HG03520 (cell line): ENCODE measurements at regions not wholly inside any gene's neighbourhood (a gene's known extent, or its start where the extent isn't known, plus 50 kb on each side); places are given as distances from the start of the nearest gene placed in this dataset.

Experiments
- ATAC-seq: cut with Tn5 transposase; IDR thresholded peaks from one replicate; pipeline ENCODE4 v1.9.1; 2021; ENCODE audit warnings: mild to moderate bottlenecking, moderate library complexity; ENCODE audit not compliant: unreplicated experiment

DNA sequence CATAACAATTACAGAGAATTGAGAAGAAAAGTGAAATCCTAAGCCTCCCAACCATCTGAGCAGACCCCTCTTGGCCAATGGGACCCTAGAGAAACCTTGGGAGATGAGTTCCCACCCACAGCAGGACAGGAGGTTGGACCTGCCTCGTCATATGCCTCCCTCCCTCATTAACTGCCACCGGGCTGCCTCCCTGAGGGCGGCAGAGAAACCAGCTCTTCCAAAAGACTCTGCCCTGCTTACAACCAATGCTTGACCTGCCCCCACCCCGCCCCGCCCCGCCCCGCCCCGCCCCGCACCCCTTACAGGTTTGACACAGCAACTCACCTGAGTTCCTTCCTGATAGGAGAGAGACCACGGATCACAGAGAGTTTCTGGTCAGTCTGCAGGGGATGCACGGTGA, 86.1 kb downstream of the ADRA2C start:
- ATAC-seq, result no peak

DNA sequence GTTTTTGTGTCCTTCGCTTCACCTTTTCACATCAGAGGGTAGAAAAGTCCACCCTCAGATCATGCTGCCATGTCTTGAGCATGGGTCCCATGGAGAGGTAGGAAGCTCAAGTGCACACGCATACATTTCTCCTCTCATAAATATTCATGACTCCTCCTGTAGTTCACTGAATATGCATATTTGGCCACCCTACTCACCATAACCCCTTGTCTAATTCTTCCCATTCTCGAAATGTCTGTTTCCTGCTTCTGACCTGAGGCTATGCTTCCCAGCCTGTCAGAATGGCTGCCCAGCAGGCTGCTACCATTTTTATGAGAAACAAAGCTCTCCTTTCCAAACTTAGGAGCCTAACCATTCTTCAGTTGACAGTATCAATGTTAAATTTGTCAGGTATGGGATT, 86.5 kb downstream of the ADRA2C start:
- ATAC-seq, result no peak

DNA sequence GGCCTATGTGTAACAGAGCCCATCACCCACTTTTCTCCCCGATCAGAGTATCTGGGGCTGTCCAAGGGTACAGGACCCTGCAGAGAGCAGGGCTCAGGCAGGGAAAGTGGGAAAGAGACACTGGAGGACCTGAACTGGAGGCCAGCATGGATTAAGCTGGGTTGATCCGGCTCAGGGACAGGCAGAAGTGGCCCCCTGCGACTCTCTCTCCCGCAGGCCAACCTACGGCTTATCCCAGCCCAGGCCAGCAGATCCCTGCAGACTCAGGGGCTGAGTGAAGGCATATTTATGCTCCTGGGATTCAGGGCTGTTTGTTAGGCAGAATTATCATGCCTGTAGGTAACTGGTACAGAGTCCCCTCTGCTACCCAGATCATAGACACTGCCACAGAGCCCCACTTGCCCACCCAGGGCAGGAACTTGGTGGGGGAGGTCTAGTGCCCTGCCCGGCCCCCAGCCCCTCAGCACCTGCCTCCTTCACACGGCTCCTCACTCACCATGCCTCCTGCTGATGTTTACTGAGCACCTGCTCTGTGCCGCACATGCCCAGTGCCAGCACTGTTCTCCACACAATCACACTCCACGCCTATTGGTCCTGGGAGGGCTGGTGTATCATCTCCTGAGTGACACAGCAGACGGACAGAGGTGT, 87.3 kb downstream of the ADRA2C start:
- ATAC-seq, result no peak

DNA sequence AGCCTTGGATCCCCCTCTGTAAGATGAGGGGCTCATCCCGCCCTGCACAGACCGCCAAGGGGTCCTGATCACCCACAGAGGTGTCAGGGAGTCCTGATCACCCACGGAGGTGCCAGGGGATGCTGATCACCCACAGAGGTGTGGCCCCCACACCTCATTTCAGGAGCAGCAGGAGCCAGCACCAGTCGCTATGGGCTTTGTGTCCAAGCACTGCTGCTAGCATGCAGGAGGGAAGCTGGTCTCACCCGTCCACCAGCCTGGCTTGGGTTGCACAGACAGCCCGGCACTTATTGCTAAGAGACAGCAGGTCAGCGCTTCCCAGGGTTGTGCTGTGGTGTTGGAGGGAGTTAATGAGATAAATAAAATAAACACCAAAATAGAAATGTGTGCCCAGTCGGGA, 88.5 kb downstream of the ADRA2C start:
- ATAC-seq, result no peak

DNA sequence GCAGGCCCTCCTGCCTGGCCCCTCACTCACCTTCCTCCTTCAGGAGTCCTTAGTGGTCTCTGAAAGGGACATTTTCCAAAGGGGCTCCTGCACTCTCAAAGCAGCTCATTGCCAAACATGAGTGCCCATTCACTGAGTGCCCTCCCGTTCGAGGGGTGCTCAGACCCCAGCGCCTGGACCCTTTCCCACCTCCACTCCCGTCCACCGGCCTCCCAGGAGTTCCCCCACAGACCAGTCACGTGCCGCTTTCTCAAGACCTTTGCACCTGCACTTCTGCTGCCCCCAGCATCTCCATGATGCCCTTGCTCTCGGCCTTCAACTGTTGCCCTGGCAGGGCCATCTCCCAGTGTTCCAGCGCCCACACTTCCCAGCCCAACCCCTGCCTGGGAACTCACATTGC, 89.5 kb downstream of the ADRA2C start:
- ATAC-seq, result no peak

DNA sequence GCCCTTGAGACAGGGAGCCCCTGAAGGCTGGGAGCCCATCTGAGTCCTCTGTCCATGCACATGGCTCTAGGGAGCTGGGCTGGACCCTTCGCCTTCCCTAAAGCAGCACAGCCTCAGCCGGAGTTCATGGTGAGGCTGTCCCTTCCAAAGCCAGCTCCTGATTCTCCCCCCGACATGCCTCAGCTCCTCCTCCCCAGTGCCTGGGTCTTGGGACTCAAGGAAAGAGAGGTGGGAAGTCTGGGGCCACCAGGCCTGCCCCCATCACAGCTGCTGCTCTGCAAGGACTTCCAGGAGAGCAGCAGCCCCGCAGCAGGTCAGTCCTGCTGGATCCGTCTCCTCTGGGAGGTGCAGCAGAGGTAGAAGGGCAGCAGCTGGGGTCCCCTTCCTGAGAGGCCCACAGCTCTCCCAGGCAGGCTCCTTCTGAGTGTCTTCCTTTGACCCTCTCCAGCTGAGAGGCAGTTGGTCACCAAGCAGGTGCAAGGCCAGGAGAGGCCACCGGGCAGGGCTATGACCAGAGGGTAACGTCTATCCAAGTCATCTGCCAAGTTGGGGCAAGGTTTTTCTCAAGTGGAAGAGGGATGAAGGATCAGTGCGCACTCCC, 90.5 kb downstream of the ADRA2C start:
- no peak for ATAC-seq

DNA sequence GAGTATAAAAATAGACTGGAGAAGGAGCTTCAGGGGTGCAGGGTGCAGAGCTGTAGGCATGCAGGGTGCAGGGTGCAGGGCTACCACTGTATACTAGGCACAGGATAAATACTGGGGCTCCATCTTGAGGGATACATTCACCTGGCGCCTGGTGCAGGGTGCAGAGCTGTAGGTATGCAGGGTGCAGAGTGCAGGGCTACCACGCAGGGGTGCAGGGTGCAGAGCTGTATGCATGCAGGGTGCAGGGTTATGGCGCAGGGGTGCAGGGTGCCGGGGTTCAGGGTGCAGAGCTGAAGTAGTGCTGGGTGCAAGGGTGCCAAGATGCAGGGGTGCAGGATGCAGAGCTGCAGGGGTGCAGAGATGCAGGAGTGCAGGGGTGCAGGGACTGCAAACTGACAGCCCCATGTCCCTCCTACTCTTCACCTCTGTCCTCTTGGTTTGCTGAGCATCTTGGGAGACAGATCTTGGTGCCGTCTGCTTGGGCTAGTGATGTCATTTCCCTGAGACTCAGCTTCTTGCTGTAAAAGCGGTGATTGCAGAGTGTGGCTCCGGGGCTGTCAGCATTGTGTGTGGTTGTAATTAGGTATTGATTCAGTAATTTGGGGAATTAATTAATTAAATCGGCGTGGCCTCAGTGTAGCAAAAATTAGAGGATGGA, 91.2 kb downstream of the ADRA2C start:
- no peak for ATAC-seq

DNA sequence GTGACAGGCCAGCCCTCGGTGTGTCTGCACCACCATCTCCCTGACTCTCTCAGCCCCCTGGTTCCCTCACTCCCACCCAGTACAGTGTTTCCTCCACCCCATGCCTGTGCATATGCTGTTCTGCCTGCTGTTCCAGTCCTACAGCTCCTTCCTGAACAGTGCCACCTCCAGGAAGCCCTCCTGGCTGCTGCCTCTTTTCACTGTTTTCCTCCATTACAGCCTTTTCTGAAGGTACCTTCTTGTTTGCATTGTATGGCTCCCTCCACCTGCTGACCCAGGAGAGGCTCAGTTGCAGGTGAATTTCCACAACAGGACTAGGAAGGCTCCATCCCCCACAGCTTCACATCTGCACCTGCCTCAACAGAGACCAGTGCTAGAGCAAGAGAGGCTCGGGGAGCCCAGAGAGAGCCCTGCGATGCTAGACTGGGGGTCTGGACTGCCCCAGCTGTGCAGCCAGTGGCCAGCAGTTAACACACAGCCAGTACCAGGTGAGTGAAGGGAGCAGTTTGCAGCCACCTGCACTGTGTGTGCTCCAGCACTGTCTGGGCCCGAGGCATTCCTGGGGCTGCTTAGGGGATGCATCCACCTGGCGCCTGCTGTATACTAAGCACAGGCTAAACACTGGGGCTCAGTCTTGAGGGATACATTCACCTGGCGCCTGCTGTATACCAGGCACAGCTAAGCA, 92.0 kb downstream of the ADRA2C start:
- no peak for ATAC-seq

DNA sequence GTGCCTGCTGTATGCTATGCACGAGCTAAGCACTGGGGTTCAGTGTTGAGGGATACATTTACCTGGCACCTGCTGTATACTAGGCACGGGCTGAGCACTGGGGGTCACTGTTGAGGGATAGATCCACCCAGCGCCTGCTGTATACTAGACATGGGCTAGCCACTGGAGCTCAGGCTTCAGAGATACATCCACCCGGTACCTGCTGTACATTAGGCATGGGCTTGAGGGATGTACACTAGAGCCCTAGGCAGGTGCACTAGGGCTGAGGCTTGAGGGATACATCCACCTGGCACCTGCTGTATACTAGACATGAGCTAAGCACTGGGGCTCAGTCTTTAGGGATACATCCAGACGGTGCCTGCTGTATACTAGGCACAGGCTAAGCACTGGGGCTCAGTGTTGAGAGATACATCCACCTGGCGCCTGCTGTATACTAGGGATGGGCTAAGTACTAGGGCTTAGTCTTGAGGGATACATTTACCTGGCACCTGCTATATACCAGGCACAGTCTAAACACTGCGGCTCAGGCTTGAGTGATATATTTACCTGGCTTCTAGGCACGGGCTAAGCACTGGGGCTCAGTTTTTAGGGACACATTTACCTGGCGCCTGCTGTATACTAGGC, 92.7 kb downstream of the ADRA2C start:
- ATAC-seq, result no peak

DNA sequence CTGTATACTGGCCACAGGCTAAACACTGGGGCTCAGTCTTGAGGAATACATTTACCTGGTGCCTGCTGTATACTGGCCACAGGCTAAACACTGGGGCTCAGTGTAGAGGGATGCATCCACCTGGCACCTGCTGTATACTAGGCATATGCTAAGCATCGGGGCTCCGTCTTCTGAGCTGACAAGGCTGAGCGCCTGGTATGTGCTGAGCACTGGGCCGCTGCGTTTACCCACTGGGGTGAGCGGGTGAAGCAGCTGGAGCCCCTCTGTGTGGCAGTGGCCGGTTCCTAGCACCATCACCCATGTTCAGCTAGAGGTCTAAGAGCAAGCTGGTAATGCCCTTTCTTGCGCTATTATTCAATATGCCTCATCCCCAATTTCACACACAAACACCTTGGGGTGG, 93.4 kb downstream of the ADRA2C start:
- no peak for ATAC-seq

DNA sequence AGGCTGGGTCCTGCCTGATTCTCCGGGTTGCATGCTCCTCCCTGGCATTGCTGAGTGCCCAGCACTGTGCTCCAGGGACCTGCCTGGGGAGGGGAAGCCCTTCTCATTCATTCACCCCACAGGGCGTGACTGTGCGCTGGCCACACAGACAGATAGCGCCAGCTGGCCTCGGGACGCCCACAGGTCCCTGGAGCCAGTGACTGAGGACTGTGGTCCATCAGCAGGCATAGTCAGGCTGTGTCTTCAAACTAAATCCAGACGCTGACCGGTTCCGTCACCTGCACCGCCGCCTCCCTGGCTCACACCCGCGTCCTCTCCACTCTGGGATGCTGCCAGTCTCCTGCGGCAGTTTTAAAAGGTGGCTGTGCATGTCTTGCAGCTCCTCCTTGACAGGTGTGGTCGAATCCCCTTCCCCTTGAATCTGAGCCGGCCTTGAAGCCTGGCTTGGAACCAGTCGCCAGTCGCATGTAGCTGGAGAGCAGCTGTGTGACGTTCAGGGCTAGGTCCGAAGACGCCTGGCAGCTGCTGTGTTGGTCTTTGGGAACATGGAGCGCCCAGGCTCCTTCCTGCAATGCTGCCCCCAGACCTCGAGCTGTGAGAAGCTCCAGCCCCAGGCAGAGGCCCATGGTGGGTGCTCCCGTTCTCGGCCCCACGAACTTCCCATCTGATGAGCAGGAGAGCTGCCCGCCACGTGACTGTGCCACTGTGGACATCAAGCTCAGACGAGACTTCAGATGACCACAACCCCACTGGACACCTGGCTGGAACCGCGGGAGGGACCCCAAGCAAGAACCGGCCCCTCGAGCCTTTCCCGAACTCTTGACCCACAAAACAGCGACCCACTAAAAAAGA, 94.1 kb downstream of the ADRA2C start:
- no peak for ATAC-seq

DNA sequence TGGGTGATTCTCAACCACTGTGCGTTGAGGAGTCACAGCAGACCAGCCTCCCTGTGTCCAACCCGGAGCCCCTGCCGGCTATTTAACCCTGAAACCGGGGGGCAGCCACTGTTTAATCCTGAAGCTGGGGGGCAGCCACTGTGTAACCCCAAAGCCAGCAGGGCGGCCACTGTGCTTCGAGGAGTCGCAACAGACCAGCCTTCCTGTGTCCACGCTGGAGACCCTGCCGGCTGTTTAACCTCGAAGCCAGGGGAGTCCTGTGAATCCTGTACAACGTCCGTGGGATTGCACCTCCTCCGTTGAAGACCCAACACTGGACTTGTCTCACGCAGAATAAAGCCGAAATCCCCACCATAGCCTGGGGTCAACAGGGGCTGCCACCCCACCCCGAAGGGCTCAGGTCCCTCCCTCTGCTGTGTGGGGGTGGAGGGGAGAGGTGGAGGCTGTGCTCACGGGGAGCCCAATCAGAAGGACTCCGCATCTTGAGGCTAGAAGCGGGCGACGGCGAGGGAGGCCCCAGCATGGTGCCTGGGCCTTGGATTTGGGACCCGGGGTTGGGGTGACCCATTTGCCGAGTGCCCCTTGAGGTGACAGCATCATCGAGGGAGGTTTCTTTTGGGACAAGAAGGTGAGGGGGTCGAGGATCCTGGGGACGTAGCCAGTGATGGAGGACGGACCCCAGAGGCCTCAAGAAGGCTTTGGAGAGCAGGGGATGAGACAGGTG, 94.9 kb downstream of the ADRA2C start:
- no peak for ATAC-seq

DNA sequence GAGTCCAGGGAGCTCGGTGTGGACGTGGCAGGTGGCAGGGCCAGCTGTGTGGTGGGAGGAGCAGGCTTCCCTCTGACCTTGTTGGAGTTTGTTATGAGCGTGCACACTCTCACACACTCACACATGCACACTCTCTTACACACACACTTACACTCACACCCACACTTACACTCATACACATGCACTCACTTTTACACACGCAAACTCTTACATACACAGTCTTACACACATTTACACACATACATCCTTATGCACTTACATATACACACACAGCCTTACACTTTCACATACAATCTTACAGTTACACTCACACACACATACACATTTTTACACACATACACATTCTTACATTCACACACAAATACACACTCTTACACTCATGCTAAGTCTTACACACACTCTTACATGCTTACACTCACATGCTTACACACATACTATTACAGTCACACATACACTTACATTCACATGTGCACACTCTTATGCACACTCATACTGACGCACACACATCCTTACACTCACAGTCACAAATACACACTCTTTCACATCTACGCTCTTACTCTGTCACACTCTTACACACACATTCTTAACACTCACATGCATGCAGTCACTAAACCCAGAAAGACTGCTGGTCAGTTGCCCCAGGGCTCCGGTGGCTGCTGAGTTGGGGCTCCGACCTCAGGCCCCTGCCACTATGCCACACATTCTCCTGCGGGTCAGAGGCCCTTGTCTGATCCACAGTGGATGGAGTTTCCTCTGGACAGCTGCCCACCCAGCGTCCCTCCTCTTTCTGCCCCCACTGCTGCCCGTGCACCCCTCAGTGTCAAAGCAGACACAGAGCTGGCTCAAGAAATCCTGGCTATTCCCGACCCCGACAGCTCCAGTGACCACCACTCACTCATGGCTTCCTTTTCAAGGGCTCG, 95.8 kb downstream of the ADRA2C start:
- ATAC-seq, result no peak

DNA sequence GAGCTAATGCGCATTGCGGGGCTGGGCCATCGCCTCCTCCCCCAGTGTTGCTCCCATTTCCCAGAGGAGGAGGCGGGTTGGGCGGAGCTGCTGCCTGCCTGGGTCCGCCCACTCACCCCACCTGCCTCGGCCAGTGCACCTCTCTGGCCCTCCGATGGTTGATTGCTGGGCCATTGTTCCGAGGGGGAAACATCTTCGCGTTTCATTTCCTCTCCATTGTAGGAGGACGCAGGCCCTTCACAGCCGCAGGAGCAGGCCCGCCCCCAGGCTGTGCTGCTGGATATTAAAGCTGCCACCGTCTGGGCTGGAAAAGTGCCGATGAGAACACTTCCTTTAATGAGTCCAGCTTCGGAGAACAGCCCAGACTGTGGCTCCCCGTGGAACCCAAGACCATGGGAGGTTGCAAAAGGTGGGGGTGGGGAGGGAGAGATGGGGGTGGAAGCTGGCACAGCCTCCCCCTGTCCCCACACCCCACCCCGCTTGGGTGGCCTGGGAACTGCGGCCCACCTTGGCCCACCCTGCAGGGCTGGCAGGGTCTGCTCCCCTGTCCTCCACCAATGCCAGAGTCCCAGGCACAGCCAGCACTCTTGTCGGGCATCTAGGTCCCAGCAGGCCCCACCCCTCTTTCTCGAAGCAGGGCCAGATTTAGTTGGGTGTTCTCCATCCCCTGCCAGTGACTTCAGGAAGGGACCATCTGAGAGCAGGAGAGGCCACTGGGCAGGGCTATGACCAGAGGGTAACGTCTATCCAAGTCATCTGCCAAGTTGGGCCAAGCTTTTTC, 96.6 kb downstream of the ADRA2C start:
- ATAC-seq, result no peak

DNA sequence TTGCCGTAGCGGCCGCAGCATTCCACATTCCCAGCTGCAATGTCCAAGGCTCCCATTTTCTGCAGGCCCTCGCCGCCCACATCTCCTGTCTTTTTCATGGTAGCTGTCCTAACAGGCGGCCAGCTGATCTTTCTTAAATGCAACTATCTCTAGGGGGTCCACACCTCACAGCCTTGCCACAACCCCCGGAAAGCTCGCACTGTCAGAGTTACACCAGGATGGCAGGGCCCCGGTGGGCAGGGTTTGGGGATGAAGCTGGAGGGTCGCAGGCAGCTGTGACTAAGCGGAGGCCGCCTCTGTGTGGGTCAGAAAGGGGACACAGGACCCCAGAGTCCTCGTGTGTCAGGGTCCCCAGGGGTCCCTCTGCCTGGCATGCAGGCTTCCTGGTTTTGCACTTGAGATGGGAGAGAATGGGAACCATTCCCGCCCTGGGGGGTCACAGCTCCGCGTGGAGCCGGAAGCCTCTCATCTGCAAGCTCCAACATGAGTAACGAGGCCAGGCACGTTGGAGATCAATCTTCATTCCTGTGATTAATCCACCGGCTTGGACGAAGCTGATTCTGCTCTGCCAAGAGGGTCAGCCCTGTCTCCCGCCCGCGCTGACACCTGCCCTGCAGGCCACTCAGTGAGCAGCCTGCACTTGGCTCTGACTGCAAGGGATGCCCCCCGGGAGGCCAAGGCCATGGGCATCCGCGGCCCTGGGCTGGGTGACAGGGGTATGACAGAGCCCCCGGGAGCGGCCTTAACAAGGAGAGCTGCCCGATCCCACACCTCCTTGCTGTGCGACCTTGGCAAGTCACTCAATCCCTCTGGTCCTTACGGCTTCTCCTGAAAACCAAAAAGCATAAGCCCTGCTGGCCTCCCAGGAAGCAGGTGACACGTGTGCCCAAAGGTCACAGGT, 97.9 kb downstream of the ADRA2C start:
- ATAC-seq, result no peak

DNA sequence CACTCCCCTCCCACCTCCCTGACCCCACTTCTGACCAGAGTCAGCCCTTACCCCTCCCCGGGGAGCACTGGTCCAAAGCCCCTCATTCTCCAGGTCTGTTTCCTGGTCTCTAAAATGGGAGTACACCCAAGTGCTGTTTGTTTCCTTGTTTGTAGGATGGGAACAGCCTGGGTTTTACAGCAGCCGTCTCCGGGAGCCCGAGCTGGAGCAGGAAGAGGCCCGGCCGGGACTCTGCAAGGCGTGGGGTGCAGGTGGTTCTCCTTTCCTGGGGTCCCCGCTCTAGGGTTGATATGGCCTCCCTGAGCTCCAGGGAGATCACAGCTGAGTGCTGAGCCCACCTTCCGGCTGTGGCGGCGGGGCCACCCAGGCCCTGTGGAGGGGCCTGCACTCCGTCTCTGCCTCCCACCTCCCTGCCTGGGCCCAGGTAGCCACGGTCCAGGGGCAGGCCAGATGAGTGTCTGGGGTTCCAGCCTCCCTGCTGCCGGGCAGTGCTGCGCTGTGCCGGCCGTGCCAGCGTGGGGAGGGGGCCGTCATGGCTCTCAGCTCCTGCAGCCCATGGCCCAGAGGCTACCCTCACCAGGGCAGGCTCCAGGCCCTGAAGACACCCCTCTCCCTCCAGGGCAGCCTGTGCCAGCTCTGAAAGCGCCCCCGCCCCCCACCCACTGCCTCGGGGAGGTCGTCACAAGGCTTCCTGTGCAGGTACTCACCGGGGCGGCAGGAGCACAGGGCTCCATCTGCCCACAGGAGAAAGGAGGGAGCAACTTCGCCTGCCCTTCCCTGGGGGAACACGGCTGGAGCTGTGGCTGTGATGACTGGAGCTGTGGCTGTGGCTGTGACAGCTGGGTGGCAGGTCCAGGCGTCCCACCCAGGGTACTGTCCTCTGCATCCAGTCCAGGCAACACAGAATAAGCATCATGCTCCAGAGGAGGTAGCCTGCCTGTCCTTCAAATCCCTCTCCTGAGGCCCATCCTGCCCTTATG, 98.8 kb downstream of the ADRA2C start:
- ATAC-seq, result no peak
